Parathyroid adenoma (tissue), 2 donors: ENCODE measurements at regions not wholly inside any gene's neighbourhood (a gene's known extent, or its start where the extent isn't known, plus 50 kb on each side); places are given as distances from the start of the nearest gene placed in this dataset.
"Not testable (repeated sequence)": the region's sequence is repeated elsewhere in the genome, so short reads cannot be mapped to it uniquely, and the experiment has no call there.

Source experiments
- H2AFZ ChIP-seq: fragments of 300-600 bp; sonication (generic); one replicate; pipeline ENCODE4 v1.7.0; 2017; ENCODE audit warnings: antibody characterized with exemption, mild to moderate bottlenecking
- H3K27ac ChIP-seq: fragments of 300-600 bp; sonication (generic); one replicate; pipeline ENCODE4 v1.7.0; 2017
- H3K27me3 ChIP-seq: fragments of 300-600 bp; sonication (generic); one replicate; pipeline ENCODE4 v1.7.0; 2017; ENCODE audit warnings: low read length; ENCODE audit not compliant: control insufficient read depth, insufficient read depth
- H3K36me3 ChIP-seq: fragments of 300-600 bp; sonication (generic); one replicate; pipeline ENCODE4 v1.7.0; 2017; ENCODE audit warnings: low read length; ENCODE audit not compliant: control insufficient read depth, insufficient read depth
- H3K4me1 ChIP-seq: fragments of 300-600 bp; sonication (generic); one replicate; pipeline ENCODE4 v1.7.0; 2017; ENCODE audit warnings: control low read depth
- H3K4me2 ChIP-seq: fragments of 300-600 bp; sonication (generic); one replicate; pipeline ENCODE4 v1.7.0; 2017; ENCODE audit warnings: low read length
- H3K4me3 ChIP-seq: fragments of 300-600 bp; sonication (generic); one replicate; pipeline ENCODE4 v1.7.0; 2017; ENCODE audit warnings: low read depth, low read length
- H3K79me2 ChIP-seq: fragments of 300-600 bp; sonication (generic); one replicate; pipeline ENCODE4 v1.7.0; 2017; ENCODE audit warnings: control low read depth
- H3K9ac ChIP-seq: fragments of 300-600 bp; sonication (generic); one replicate; pipeline ENCODE4 v1.7.0; 2017; ENCODE audit warnings: mild to moderate bottlenecking
- H3K9me3 ChIP-seq: fragments of 300-600 bp; sonication (generic); one replicate; pipeline ENCODE4 v1.7.0; 2017; ENCODE audit warnings: low read length; ENCODE audit not compliant: control insufficient read depth
- CTCF ChIP-seq: fragments of 300-600 bp; sonication (generic); IDR thresholded peaks from one replicate; pipeline ENCODE4 v1.7.0; 2017; ENCODE audit warnings: antibody characterized with exemption, mild to moderate bottlenecking
- donor health status: primary hyperparathyroidism.

GRCh38 chr7:152587366-152587765, 88.6 kb downstream of the XRCC2 start:
- Histone ChIP-seq H2AFZ (no peak overlapping the region), H3K27ac (no peak overlapping the region), H3K4me2 (no peak overlapping the region)

GRCh38 chr7:152583006-152583405, 92.9 kb downstream of the XRCC2 start:
- no peak overlapping the region for H3K4me2 ChIP-seq
- H3K9me3 ChIP-seq: no peaks in the 10 kb centered on the region
- no peak overlapping the region for H3K27ac ChIP-seq
- no peaks in the 10 kb centered on the region for H3K79me2 ChIP-seq
- no peak overlapping the region for H3K4me3 ChIP-seq
- no peak overlapping the region for H3K9ac ChIP-seq
- H3K27me3 ChIP-seq: no peaks in the 10 kb centered on the region
- TF ChIP-seq CTCF: no peak
- no peaks in the 10 kb centered on the region for H3K4me1 ChIP-seq
- no peaks in the 10 kb centered on the region for H3K36me3 ChIP-seq
- H2AFZ ChIP-seq: no peak overlapping the region

More at GRCh38 chr7:152587366-152587765, 88.6 kb downstream of the XRCC2 start:
- Histone ChIP-seq H3K79me2 (no peaks in the 10 kb centered on the region), H3K36me3 (no peaks in the 10 kb centered on the region), H3K9me3 (no peaks in the 10 kb centered on the region), H3K9ac (no peak overlapping the region), H3K4me1 (no peaks in the 10 kb centered on the region), H3K4me3 (no peak overlapping the region), H3K27me3 (no peaks in the 10 kb centered on the region)
- TF ChIP-seq CTCF: no peak

GRCh38 chr7:152579070-152579469, 96.9 kb downstream of the XRCC2 start:
- no peaks in the 10 kb centered on the region for H3K79me2 ChIP-seq
- H3K27ac ChIP-seq: no peak overlapping the region
- H3K9ac ChIP-seq: no peak overlapping the region
- H3K27me3 ChIP-seq: no peaks in the 10 kb centered on the region
- no peaks in the 10 kb centered on the region for H3K36me3 ChIP-seq
- no peak for TF ChIP-seq CTCF
- H3K4me3 ChIP-seq: no peak overlapping the region
- no peak overlapping the region for H2AFZ ChIP-seq
- H3K9me3 ChIP-seq: no peaks in the 10 kb centered on the region
- H3K4me2 ChIP-seq: no peak overlapping the region
- H3K4me1 ChIP-seq: no peaks in the 10 kb centered on the region

GRCh38 chr7:152577339-152577738, 98.6 kb downstream of the XRCC2 start:
- Histone ChIP-seq H3K9ac (no peak overlapping the region), H3K4me2 (no peak overlapping the region), H3K9me3 (no peaks in the 10 kb centered on the region), H3K27ac (no peak overlapping the region), H2AFZ (no peak overlapping the region), H3K79me2 (no peaks in the 10 kb centered on the region), H3K36me3 (no peaks in the 10 kb centered on the region), H3K4me3 (no peak overlapping the region), H3K27me3 (no peaks in the 10 kb centered on the region), H3K4me1 (no peaks in the 10 kb centered on the region)
- no peak for TF ChIP-seq CTCF

- TF ChIP-seq CTCF: no peak
- H3K79me2 ChIP-seq: no peaks in the 10 kb centered on the region
- H3K36me3 ChIP-seq: no peaks in the 10 kb centered on the region
- no peak overlapping the region for H3K27ac ChIP-seq
- no peak overlapping the region for H3K4me3 ChIP-seq
- H2AFZ ChIP-seq: no peak overlapping the region
- H3K4me1 ChIP-seq: no peaks in the 10 kb centered on the region
- H3K9ac ChIP-seq: no peak overlapping the region
- H3K27me3 ChIP-seq: no peaks in the 10 kb centered on the region
- no peaks in the 10 kb centered on the region for H3K9me3 ChIP-seq
- H3K4me2 ChIP-seq: no peak overlapping the region
Observed at GRCh38 chr7:152574892-152575548, 100.9 kb downstream of the XRCC2 start.

GRCh38 chr7:152573186-152573585, 102.8 kb downstream of the XRCC2 start:
- not testable (repeated sequence) for H3K4me2 ChIP-seq, H3K27me3 ChIP-seq, H3K4me1 ChIP-seq, H3K79me2 ChIP-seq, H3K36me3 ChIP-seq, H3K9me3 ChIP-seq, H2AFZ ChIP-seq, H3K9ac ChIP-seq, H3K4me3 ChIP-seq, H3K27ac ChIP-seq
